ENCODE measurements at regions not wholly inside any gene's neighbourhood (a gene's known extent, or its start where the extent isn't known, plus 50 kb on each side); places are given as distances from the start of the nearest gene placed in this dataset.

DNA sequence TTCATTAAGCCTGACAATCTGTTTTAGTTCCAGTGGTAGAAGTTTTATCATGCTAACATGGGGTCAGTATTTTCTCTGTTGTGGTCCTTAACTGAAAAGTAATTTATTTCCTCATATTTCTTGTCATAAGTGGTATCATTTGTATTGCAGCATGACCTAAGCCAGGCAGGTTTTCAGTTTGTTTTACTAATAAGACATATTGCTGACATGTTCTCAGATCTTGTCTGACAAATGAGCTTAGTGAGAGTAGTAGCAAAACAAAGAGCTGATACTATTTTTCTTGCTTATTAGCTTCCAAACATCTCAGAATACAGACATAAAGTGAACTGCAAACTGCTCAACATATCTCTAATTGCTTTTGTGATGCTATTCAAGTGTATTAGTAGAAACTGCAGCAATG, 293.6 kb downstream of the DSEL start (continued):
- TF ChIP-seq TAF7 (optimal IDR thresholded peaks at IDR 0.05; ENCODE audit: borderline replicate concordance, low read depth, low read length), result no peak
- no peak for TF ChIP-seq SIN3A (conservative IDR thresholded peaks at IDR 0.05 in 1 of 2, IDR thresholded peaks at IDR 0.05 in 1 of 2; ENCODE audit: low read depth in 1 of 2, low read length in 2 of 2)
- TF ChIP-seq RBBP5 (IDR thresholded peaks at IDR 0.05; ENCODE audit: borderline replicate concordance, low read depth, low read length), result no peak
- TF ChIP-seq EP300 (IDR thresholded peaks at IDR 0.05; ENCODE audit: borderline replicate concordance in 1 of 2, low read depth in 2 of 2, low read length in 2 of 2), result no peak
- no peak for TF ChIP-seq NRF1 (IDR thresholded peaks at IDR 0.05; ENCODE audit: low read depth, low read length)
- TF ChIP-seq JUN (IDR thresholded peaks at IDR 0.05; ENCODE audit: low read depth, low read length), result no peak
- no peak for TF ChIP-seq ATF2 (IDR thresholded peaks at IDR 0.05; ENCODE audit: low read length)
- TF ChIP-seq CBX5 (IDR thresholded peaks at IDR 0.05; ENCODE audit: low read depth, low read length), result no peak
- no peak for TF ChIP-seq PHF8 (conservative IDR thresholded peaks at IDR 0.05; ENCODE audit: low read depth, low read length)
- TF ChIP-seq CREB1 (IDR thresholded peaks at IDR 0.05), result no peak
- TF ChIP-seq ATF3 (IDR thresholded peaks at IDR 0.05; ENCODE audit: insufficient read depth, low read depth, low read length), result no peak
- no peak for TF ChIP-seq CEBPB (IDR thresholded peaks at IDR 0.05; ENCODE audit: low read depth, low read length)
- TF ChIP-seq ASH2L (IDR thresholded peaks at IDR 0.05; ENCODE audit: low read length), result no peak
- no peak for TF ChIP-seq SP4 (IDR thresholded peaks at IDR 0.05; ENCODE audit: low read length)

Data from H1 (cell line).